GM12872 (cell line): ENCODE measurements at regions not wholly inside any gene's neighbourhood (a gene's known extent, or its start where the extent isn't known, plus 50 kb on each side); places are given as distances from the start of the nearest gene placed in this dataset.

Experiments
- CTCF ChIP-seq: IDR thresholded peaks from 3 replicates; pipeline ENCODE4 v1.5.1; 2011; ENCODE audit warnings: low read depth, mild to moderate bottlenecking, low read length, moderate library complexity; ENCODE audit not compliant: insufficient read depth

GRCh38 chr10:90583416-90583815, 274.4 kb downstream of the HTR7 start:
- TF ChIP-seq CTCF, result no peak

GRCh38 chr10:90587081-90587491, 270.8 kb downstream of the HTR7 start:
- no peak for TF ChIP-seq CTCF

GRCh38 chr10:90587561-90587960, 270.3 kb downstream of the HTR7 start:
- TF ChIP-seq CTCF, result no peak

- no peak for TF ChIP-seq CTCF
Measured at GRCh38 chr10:90588222-90588621, 269.6 kb downstream of the HTR7 start.

- no peak for TF ChIP-seq CTCF
Measured at GRCh38 chr10:90589825-90590224, 268.0 kb downstream of the HTR7 start.

GRCh38 chr10:90591629-90592028, 266.2 kb downstream of the HTR7 start:
- no peak for TF ChIP-seq CTCF

GRCh38 chr10:90592638-90593302, 265.1 kb downstream of the HTR7 start:
- TF ChIP-seq CTCF, result peak; percentile 54; the same call in 2 of the 3 replicates
